ENCODE measurements at regions not wholly inside any gene's neighbourhood (a gene's known extent, or its start where the extent isn't known, plus 50 kb on each side); places are given as distances from the start of the nearest gene placed in this dataset.

GRCh38 chr20:56762829-56763228, 133.7 kb downstream of the TFAP2C start:
- TF ChIP-seq CTCF (IDR thresholded peaks at IDR 0.05) (no peak), POLR2AphosphoS5 (IDR thresholded peaks at IDR 0.05; ENCODE audit: low read depth, low read length) (no peak), SIN3A (IDR thresholded peaks at IDR 0.05; ENCODE audit: borderline replicate concordance, insufficient read depth, low read depth, low read length) (no peak)
